Bone marrow (tissue), 2 donors: ENCODE measurements at regions not wholly inside any gene's neighbourhood (a gene's known extent, or its start where the extent isn't known, plus 50 kb on each side); places are given as distances from the start of the nearest gene placed in this dataset.

Experiments
- DNase-seq, 2 donors: peaks; one replicate each; lab custom pipeline; 2025; lab: John Stamatoyannopoulos, UW

DNA sequence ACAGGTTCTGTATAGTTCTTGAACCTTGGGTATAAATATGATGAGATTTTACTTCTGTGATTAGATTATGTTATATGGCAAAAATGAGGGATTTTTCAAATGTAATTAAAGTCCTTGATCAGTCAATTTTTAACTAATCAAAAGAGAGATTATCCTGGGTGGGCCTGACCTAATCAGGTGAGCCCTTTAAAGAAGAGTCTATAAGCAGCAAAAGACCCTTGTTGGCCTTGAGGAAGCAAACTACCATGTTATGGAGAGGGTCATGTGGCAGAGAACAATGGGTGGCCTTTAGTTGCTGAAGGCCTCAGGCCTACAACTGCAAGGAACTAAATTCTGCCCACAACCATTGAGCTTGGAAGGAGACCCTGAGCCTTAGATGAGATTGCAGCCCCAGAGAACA is 102.5 kb upstream of the RIPOR2 start:
- no peak for DNase-seq

DNA sequence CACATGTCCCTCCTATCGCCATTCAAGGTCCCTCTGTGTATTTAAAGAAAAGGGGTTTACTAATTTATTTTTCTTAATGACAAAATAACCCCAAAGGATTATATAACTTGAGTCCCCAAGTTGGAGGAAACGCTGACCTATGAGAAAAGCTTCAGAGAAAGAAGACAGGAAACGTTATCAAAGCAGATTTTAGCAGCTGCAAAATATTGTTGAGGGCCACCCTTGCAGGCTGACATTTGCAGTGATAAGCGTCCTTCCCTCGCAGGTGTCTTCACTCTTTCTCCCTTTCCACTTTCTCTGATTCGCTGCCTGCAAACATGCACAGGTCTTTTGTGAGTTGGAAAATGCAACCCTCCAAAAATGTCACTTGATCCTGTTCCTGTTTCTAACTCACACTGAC is 103.2 kb upstream of the RIPOR2 start:
- DNase-seq = no peak

DNA sequence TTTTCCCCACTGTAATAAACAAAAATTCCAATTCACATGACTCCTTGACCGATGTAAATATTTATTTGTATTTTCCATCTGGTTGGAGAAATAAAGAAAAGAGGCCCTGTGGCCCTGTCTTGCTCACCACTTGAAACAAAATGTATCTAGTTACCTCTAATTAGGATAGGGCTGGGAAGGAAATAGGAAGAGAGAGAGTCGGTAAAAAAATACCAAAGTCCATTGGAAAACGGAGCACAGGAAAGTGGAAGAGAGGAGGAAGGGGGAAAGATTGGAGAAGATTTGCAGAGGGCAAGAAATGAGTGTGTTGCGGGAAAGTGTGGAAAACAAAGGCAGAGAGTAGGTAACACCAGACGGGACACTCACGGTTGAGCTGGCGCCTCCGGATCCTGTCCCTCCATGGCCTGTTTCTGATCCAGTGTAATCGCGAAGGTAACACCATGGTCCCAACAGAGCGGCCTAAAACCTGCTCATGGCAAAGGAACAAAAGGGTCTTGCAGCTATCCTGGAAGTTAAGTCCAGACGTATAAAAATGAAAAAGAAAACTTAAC is 105.8 kb upstream of the RIPOR2 start:
- DNase-seq = no peak

DNA sequence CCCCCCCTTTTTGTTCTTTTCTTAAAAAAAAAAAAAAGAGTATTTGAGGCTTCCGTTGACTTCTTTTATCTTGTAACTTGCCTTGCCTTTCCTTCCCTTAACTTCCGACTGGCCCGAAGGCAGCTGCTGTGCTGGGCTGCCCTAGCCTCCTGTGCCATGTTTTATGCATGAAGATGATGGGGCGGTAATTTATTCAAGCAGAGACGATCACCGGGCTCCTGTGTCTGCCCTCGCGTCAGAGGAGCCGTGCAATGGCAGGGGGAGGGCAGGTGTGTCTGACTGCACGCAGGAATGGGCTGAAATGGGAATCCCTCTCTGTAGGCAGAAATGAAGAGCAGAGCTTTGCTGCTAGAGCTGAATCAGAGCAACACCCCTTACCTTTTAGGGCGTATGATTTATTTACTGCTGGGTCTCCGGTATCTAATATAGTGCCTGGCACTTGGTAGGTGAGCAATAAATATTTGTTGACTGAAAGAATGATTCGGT is 106.3 kb upstream of the RIPOR2 start:
- peak in 1 of 2 donors; percentile 44 for DNase-seq

DNA sequence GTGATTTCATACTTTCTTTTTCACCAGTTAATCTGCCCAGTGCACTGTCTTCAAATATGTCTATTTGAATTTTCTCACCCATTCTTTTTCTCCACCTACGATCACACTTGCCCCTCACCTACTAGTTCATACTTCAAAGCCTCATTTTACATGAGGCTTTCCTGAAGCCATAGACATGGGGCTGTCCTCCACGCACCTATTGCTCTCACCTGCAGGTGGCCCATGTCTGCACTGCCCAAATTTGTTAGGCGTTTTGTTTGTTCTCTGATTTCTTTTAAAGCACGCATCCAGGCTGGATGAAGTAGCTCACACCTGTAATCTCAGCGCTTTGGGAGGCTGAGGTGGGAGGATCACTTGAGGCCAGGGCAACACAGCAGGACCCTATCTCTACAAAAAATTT is 106.8 kb upstream of the RIPOR2 start:
- DNase-seq = no peak

DNA sequence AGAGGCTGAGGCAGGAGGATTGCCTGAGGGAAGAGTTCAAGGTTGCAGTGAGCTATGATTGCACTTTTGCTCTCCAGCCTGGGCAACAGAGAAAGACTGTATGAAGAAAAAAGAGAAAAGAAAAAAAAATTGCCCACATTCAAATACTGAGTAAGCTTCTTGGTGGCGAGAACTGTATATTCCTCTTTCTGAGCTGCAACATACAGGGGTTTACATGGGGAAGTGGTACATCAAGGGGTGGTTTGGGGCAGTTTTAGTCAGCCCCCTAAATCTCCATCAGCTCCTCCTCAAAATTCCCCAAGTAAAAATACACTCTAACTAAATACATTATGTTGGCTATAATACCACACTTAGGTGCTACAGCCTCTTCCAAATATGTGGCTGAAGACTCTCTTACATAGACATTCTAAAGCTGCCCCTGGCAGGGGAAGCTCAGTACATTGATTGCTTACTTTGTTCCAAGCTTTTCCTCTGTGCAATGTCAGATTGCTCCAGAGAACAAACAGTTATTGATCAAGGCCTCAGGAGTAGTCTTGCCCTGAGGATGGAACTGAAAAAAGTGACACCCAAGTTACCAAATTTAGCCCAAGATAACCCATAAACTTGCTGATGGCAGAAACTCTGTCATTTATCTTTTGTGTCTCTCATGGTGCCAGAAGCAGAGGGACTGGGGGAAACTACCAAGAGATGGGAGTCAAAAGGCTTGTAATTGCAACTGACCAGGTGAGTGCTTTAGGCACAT is 107.4 kb upstream of the RIPOR2 start:
- peak in 1 of 2 donors; percentile 36 for DNase-seq

DNA sequence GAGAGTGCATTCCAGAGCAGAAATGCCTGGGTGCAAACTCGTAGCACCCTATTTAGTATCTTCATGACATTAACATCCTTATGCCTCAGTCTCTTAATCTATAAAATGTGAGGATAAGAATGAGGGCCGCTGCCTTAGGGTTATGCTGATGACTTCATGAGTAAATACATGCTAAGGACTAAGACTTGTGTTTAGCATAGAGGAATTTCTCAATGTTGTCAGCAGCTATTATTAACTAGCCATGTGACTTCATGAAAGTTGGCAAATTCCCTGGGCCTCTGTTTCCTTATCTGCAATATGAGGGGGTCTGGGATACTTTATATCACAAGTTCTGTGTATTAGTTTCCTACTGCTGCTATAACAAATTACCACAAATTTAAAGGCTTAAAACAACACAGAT is 108.1 kb upstream of the RIPOR2 start:
- DNase-seq = no peak

DNA sequence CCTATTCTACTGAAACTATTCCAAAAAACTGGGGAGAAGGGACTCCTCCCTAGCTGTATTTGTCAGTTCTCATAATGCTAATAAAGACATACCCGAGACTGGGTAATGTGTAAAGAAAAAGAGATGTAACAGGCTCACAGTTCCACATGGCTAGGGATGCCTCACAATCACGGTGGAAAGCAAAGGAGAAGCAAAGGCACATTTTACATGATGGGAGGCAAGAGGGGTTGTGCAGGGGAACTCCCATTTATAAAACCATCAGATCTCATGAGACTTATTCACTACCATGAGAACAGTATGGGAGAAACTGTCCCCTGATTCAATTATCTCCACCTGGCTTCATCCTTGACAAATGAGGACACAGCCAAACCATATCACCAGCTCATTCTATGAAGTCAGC is 111.2 kb upstream of the RIPOR2 start:
- no peak for DNase-seq

DNA sequence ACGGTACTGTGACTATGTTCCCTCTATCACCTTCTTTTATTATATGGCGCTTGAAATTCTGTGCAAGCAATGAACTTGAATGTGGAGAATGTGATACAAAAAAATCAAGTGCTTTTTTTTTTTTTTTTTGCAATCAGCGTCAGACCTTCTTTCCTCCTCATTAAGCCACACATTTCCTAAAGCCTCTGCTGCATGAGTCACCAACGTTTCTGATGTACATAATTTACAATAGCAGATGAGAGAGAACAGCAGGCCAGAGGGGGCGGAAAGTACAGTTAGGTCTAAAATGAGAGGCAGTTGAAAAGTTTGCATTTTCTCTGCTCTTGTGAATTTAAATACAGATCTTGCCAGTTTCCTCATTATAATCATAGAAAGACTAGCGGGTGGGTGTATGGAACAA is 114.6 kb upstream of the RIPOR2 start:
- DNase-seq = peak in 1 of 2 donors; percentile 98

DNA sequence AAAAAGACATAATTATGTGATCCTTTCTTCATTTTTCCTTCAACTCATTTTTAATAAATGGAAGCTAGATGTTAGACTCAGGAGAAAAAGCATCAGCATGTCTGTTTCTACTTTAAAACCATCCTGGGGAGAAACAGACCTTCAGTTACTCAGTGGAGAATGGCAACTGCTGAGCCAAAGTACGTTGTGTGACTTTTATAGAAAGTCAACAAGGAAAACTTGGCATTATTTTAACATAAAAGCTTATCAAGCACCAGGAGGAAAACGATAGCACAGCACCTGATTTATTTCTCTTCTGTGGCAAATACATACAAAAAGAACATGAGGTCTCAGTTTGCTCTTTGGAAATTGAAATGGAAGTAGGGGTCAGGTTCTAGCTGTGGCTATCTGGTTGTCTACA is 115.3 kb upstream of the RIPOR2 start:
- no peak for DNase-seq

DNA sequence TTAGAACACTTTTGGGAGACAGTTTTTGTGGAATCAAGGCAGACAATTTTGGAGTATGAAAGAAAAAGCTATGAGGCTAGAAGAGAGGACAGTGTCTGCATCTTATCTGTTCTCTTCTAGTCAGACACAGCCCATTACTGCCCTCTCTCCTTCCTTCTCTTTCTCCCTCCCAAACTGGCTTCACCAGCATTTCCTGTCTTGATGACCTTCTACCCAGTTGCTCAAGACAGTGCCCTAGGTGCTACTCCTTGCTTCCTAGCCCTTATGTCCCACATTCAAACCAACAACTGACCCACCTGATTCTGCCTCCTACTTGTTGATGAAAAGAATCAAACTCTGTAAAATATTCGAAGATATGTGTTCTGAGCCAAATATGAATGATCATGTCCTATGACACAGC is 116.4 kb upstream of the RIPOR2 start:
- no peak for DNase-seq

DNA sequence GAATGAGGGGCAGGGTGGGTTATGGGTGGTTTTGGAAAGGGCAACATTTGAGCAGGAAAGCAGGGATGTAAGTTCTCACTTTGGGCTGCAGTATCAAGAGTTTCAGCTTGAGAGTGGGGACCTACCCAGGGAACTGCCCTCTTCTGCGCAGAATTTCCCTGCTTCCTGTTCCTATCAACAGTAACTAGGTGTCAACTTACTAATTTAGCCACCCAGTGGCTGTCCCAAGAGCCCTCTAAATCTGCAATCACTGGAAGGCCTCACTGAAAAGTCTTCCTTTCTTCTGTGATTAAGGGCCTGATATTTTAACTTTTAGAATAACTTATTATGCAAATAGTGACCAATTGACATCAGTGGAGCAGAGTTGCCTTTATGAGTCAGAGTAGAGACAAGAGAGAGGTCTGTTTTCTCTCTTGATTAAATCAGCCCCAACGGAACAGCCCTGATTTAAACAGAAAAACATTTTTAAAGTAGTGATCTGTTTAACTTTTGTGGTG is 118.2 kb upstream of the RIPOR2 start:
- DNase-seq = peak in 1 of 2 donors; percentile 9

DNA sequence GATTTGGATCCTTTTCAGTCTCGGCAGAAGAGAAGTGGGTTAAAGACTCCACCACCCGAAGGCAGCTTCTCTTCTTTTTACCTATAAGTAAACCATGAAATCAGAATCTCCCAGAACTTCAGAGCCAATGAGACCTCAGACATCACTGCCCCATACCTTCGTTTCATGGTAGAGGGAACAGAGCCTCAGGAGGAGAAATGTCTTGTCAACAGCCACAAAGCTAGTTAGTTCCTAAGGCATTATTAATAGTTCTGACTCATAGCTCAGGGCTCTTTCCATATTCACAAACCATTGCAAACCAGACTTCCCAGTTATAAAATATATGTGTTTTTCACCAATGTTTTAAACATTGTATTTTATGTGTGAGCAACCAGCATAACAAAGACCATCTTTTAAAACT is 118.7 kb upstream of the RIPOR2 start:
- peak in 1 of 2 donors; percentile 34 for DNase-seq

DNA sequence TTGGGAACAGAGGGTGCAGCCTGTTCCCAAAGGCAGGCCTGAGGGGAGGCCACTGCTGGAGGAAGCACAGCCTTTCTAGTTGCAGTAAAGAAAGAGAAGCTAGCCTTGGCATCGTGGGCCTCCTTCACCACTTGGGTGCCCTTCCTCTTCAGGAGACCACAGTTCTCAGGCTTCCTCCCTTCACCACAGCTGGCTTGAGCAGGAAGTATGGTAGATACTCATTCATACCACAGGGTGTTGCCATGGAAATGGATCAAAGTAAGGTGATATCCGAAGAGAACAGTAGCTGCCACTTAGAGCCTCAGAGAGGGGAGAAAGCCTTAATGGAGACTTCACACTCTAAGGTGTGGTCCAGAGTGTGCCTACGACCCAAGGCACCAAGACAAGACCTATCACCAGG is 120.4 kb upstream of the RIPOR2 start:
- DNase-seq = peak in 1 of 2 donors; percentile 89

DNA sequence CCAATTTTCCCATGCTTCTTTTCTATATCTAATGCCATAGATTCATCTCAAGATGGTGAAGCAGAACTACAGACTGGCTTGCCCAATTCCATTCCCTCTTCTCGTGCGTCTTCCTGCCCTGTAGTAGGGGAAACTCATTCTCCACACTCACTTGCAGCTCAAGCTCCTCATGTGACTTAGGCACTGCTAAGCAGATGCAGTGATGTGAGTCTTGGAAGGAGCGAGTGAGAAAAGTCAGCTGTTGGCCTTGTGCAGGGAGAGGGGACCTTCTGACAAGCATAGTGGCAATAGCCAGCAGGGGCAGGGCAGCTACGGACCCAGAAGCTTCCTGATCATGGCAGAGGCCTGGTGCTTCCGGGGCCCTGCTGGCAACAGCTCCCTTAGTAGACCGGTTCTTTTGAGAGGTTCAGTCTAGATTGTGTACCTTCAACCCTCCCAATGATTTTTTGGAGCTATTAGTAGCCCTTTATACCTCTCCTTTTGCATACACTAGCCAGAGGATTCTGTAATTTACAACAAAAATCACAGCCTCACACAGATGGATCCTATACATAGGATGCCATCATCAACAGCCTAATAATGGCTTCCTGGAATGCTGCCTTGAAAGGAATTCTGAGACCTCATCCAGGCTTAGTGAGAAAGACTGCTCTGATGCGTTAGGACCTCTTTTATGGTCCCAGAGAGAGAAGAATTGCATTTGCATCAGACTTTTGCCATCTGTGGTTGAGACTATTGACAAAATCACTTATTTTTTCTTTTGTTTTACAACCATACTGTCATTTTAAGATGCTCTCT is 121.5 kb upstream of the RIPOR2 start:
- no peak for DNase-seq

DNA sequence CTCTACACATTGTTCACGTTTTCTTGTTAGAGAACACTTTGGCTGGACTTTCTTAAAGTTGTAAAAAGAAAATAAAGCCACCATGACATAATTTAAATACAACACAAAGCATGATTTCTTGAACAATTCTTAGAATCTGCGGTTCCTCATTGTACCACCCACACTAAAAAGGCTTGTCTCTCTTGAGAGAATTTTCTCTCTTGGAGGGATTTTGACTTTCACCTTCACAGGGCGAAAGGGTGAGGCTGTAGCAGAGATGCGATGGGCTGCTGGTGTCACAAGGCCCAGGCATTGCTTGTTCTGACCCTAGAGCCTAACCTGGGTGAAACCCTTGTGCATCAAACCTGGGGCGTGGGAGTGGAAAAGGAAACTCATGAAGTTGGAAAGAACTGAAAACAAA is 122.7 kb upstream of the RIPOR2 start:
- no peak for DNase-seq

DNA sequence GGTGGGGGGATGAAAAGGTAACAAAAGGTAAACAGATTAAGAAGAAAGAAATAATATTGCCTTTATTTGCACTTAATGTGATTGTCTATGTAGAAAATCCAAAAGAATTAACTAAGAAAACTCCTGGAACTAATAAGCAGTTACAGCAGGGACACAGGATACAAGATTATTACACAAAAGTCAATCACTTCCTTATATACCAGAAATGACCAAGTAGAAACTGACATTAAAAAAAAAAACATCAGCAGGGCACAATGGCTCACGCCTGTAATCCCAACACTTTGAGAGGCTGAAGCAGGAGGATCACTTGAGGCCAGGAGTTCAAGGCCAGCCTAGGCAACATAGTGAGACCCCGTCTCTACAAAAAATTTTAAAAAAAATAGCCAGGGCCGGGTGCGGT is 123.2 kb upstream of the RIPOR2 start:
- DNase-seq = no peak

DNA sequence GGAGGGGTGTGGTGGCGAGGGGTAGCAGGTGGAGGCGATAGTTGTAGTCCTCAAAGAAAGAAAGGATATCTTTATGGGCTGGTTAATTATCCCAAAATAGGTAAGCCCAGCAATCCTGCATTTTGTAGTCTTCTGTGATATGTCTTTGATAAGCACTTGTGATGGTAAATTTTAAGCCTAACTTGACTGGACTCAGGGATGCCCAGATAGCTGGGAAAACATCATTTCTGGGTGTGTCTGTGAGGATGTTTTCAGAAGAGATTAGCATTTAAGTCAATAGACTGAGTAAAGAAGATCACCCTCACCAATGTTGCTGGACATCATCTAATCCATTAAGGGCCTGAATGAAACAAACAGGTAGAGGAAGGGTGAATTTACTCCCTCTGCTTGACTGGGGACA is 124.8 kb upstream of the RIPOR2 start:
- no peak for DNase-seq

DNA sequence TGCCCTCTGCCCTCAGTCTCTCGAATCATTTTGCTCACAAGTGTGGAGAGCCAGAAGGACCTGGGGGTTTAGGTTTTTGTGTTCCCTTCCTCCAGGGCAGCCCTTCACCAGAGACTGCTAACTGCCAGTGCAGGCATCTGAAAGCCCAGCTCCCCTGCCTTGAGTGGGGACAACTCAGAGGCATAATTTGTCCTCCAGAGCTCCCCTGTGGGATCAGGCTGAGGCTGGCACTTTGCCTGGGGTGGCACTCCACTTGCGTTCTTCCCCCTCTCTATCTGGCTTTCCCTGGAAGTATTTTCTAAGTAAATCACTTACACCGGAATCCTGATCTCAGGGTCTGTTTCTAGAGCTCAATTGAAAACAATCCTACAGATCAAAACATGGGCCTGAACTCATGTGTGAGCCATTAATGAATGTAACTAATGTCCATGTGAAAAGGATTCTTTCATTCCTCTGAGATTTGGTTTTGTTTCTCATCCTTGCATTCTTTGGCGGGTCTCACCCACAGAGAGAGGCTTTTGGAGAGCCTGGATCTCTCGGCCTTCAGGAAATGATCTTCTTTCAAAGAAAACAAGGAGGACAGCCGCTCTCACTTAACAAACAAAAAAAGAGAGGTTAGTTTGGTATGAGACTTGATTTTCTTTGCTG is 125.7 kb upstream of the RIPOR2 start:
- no peak for DNase-seq

DNA sequence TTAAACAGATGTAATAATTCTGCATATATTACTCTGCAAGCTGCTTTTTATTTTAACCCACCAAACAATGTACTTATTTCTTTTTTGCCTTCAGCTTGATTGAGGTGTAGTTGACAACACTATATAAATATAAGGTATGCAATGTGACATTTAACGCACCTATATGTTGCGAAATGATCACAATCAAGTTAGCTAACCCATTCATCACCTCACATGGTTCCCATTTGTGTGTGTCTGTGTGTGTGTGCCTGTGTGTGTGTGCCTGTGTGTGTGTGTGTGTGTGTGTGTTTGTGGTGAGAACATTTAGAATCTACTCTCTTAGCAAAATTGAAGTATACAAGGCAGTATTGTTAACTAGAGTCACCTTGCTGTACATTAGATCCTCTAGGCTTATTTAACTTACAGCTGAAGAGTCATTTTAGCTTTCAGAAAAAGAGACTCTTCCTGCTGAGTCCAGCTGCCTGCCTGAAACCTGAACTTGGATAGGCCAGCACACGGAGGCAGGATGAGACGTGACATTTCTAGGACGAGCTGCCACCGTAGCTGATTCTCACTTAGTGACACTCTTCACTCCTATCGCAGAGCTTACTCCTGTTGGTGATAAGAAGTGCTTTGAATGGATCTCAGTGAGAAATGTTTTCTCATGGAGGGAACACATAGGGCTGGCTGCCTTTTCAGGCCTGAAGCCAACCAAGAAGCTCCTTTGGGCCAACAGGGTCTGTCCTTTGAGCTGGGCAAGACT is 126.5 kb upstream of the RIPOR2 start:
- DNase-seq = no peak

DNA sequence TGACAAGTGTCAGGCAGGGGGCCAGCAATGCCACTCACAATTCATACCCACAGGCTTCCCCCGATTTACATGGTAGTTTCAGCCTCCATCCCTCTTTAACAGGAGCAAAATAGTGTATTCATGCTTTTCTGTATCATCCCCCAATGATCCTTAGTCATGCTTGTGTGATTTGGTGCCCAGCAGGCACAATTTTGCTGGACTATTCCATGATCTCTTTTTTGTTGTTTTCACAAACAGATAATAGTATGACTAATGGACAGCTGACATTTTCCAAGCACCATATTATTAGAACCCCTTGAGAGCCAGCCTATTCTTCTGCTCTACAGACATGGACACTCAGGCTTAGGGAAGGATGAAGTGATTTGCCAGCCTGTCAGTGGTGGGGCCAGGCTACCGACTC is 128.2 kb upstream of the RIPOR2 start:
- DNase-seq = no peak

DNA sequence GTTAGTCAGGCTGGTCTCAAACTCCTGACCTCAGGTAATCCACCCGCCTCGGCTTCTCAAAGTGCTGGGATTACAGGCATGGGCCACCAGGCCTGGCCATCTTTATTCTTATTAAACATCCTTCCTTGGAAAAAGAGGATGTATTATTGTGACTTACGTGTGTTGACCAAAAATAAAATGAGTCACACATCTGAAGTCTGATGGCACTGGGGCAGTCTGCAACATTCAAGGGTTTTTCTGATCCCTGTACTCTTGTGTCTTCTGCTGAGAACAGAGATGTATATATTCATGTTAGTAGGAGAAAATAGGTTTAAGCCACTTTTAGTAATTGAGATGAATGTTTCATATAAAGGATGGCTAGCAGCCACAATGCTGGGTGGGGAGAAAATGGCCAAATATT is 129.9 kb upstream of the RIPOR2 start:
- DNase-seq = no peak
